SU-DHL-6 (cell line): ENCODE measurements at regions not wholly inside any gene's neighbourhood (a gene's known extent, or its start where the extent isn't known, plus 50 kb on each side); places are given as distances from the start of the nearest gene placed in this dataset.

Experiments
- CTCF ChIP-seq: fragments of 200-600 bp; sonication (generic); IDR thresholded peaks from one replicate; pipeline ENCODE4 v1.5.1; 2017; ENCODE audit warnings: antibody characterized with exemption, mild to moderate bottlenecking, low read length, moderate library complexity; ENCODE audit not compliant: insufficient read depth, poor library complexity, severe bottlenecking
- EZH2phosphoT487 ChIP-seq: fragments of 200-600 bp; sonication (generic), shearing (Covaris generic); conservative IDR thresholded peaks from 2 replicates; pipeline ENCODE4 v1.6.1; 2018; ENCODE audit warnings: mild to moderate bottlenecking, antibody characterized with exemption, low read length, moderate library complexity, mixed read lengths

- no peak for TF ChIP-seq CTCF
- TF ChIP-seq EZH2phosphoT487 = no peak
Observed at GRCh38 chr1:221608835-221609320, 133.0 kb downstream of the DUSP10 start.
